ENCODE measurements at regions not wholly inside any gene's neighbourhood (a gene's known extent, or its start where the extent isn't known, plus 50 kb on each side); places are given as distances from the start of the nearest gene placed in this dataset.

GRCh38 chr20:39446397-39446796, 484.3 kb downstream of the DHX35 start:
- Histone ChIP-seq H3K79me2 (ENCODE audit: insufficient read depth, low read length) (no peaks in the 10 kb centered on the region), H3K36me3 (ENCODE audit: insufficient read depth, low read length) (no peaks in the 10 kb centered on the region), H3K4me1 (ENCODE audit: insufficient read depth, low read length, severe bottlenecking) (no peaks in the 10 kb centered on the region), H3K4me3 (ENCODE audit: low read depth, low read length, poor library complexity, severe bottlenecking) (no peak overlapping the region), H3K9ac (ENCODE audit: low read length) (no peak overlapping the region), H3K27me3 (ENCODE audit: insufficient read depth, low read length) (no peaks in the 10 kb centered on the region), H4K20me1 (ENCODE audit: insufficient read depth, low read length) (no peaks in the 10 kb centered on the region), H3K27ac (ENCODE audit: low read depth, low read length, poor library complexity, severe bottlenecking) (no peak overlapping the region), H3F3A (ENCODE audit: insufficient read depth, low read length) (no peaks in the 10 kb centered on the region), H3K9me3 (ENCODE audit: low read length) (no peaks in the 10 kb centered on the region), H2AFZ (ENCODE audit: low read length) (no peak overlapping the region), H3K4me2 (ENCODE audit: low read length) (no peak overlapping the region), H3K9me2 (ENCODE audit: low read depth, low read length) (no peaks in the 10 kb centered on the region)
- no peak for TF ChIP-seq EZH2 (IDR thresholded peaks at IDR 0.05; ENCODE audit: borderline replicate concordance, low read length)
- TF ChIP-seq, protein P1, sequence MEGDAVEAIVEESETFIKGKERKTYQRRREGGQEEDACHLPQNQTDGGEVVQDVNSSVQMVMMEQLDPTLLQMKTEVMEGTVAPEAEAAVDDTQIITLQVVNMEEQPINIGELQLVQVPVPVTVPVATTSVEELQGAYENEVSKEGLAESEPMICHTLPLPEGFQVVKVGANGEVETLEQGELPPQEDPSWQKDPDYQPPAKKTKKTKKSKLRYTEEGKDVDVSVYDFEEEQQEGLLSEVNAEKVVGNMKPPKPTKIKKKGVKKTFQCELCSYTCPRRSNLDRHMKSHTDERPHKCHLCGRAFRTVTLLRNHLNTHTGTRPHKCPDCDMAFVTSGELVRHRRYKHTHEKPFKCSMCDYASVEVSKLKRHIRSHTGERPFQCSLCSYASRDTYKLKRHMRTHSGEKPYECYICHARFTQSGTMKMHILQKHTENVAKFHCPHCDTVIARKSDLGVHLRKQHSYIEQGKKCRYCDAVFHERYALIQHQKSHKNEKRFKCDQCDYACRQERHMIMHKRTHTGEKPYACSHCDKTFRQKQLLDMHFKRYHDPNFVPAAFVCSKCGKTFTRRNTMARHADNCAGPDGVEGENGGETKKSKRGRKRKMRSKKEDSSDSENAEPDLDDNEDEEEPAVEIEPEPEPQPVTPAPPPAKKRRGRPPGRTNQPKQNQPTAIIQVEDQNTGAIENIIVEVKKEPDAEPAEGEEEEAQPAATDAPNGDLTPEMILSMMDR (IDR thresholded peaks at IDR 0.05; ENCODE audit: low read length) = no peak

DNA sequence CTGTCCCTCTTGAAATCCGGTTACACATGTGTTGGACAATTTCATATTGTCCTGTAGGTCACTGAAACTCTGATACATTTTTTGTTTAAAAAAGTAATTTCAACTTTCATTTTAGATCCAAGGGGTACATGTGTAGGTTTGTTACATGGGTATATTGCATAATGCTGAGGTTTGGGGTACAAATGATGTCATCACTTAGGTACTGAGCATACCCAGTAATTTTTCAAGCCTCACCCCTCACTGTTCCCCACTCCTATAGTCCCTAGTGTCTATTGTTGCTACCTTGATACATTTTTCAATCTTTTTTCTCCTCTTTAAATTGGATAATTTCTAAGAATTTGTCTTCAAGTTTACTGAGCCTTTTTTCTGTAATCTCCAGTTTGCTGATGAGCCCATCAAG, 483.0 kb downstream of the DHX35 start:
- Histone ChIP-seq H3K27me3 (ENCODE audit: insufficient read depth, low read length) (no peaks in the 10 kb centered on the region), H3K9ac (ENCODE audit: low read length) (no peak overlapping the region), H3K4me3 (ENCODE audit: low read depth, low read length, poor library complexity, severe bottlenecking) (no peak overlapping the region), H3K4me2 (ENCODE audit: low read length) (no peak overlapping the region), H3K27ac (ENCODE audit: low read depth, low read length, poor library complexity, severe bottlenecking) (no peak overlapping the region), H3K4me1 (ENCODE audit: insufficient read depth, low read length, severe bottlenecking) (no peaks in the 10 kb centered on the region), H2AFZ (ENCODE audit: low read length) (no peak overlapping the region), H3K36me3 (ENCODE audit: insufficient read depth, low read length) (no peaks in the 10 kb centered on the region), H4K20me1 (ENCODE audit: insufficient read depth, low read length) (no peaks in the 10 kb centered on the region), H3K9me3 (ENCODE audit: low read length) (no peaks in the 10 kb centered on the region), H3K79me2 (ENCODE audit: insufficient read depth, low read length) (no peaks in the 10 kb centered on the region), H3F3A (ENCODE audit: insufficient read depth, low read length) (no peaks in the 10 kb centered on the region), H3K9me2 (ENCODE audit: low read depth, low read length) (no peaks in the 10 kb centered on the region)
- TF ChIP-seq, protein P1 (IDR thresholded peaks at IDR 0.05; ENCODE audit: low read length) = no peak
- TF ChIP-seq EZH2 (IDR thresholded peaks at IDR 0.05; ENCODE audit: borderline replicate concordance, low read length) = no peak

- Histone ChIP-seq H3K4me1 (ENCODE audit: insufficient read depth, low read length, severe bottlenecking) (no peaks in the 10 kb centered on the region), H3K4me3 (ENCODE audit: low read depth, low read length, poor library complexity, severe bottlenecking) (no peak overlapping the region), H3K27me3 (ENCODE audit: insufficient read depth, low read length) (no peaks in the 10 kb centered on the region), H4K20me1 (ENCODE audit: insufficient read depth, low read length) (no peaks in the 10 kb centered on the region), H2AFZ (ENCODE audit: low read length) (no peak overlapping the region), H3K36me3 (ENCODE audit: insufficient read depth, low read length) (no peaks in the 10 kb centered on the region), H3K9me3 (ENCODE audit: low read length) (no peaks in the 10 kb centered on the region), H3K4me2 (ENCODE audit: low read length) (no peak overlapping the region), H3F3A (ENCODE audit: insufficient read depth, low read length) (no peaks in the 10 kb centered on the region), H3K9me2 (ENCODE audit: low read depth, low read length) (no peaks in the 10 kb centered on the region), H3K9ac (ENCODE audit: low read length) (no peak overlapping the region), H3K79me2 (ENCODE audit: insufficient read depth, low read length) (no peaks in the 10 kb centered on the region), H3K27ac (ENCODE audit: low read depth, low read length, poor library complexity, severe bottlenecking) (no peak overlapping the region)
- TF ChIP-seq EZH2 (IDR thresholded peaks at IDR 0.05; ENCODE audit: borderline replicate concordance, low read length) = no peak
- TF ChIP-seq, protein P1 (IDR thresholded peaks at IDR 0.05; ENCODE audit: low read length) = no peak
Measured at GRCh38 chr20:39433466-39433865, 471.3 kb downstream of the DHX35 start.
